Neutrophil (primary cell): ENCODE measurements at regions not wholly inside any gene's neighbourhood (a gene's known extent, or its start where the extent isn't known, plus 50 kb on each side); places are given as distances from the start of the nearest gene placed in this dataset.

ENCODE experiments used
- H3K27ac ChIP-seq: fragments of 200-600 bp; sonication (generic); 2 replicates; pipeline ENCODE4 v1.5.1; 2016; ENCODE audit warnings: mild to moderate bottlenecking, moderate library complexity
- H3K27me3 ChIP-seq: fragments of 200-600 bp; sonication (generic); 2 replicates; pipeline ENCODE4 v1.6.0; 2016; ENCODE audit warnings: mild to moderate bottlenecking
- H3K36me3 ChIP-seq: fragments of 200-600 bp; sonication (generic); 2 replicates; pipeline ENCODE4 v1.5.1; 2017
- H3K4me1 ChIP-seq, 2 experiments: fragments of 200-600 bp in 1 of 2; sonication (generic) in 1 of 2; 1 replicate in 1 of 2; 2 replicates in 1 of 2; pipeline versions ENCODE4 v1.5.1 to v1.6.1; 2013 to 2016; ENCODE audit warnings: low read depth in 1 of 2, low read length in 1 of 2, mild to moderate bottlenecking in 1 of 2, moderate library complexity in 1 of 2; ENCODE audit not compliant: control insufficient read depth in 1 of 2, insufficient read depth in 1 of 2
- H3K4me3 ChIP-seq, 2 experiments: fragments of 200-600 bp in 1 of 2; sonication (generic) in 1 of 2; 1 replicate in 1 of 2; 2 replicates in 1 of 2; pipeline ENCODE4 v1.5.1; 2013 to 2016; ENCODE audit warnings: low read depth in 1 of 2, low read length in 1 of 2, mild to moderate bottlenecking in 1 of 2, moderate library complexity in 1 of 2
- H3K9me3 ChIP-seq: fragments of 200-600 bp; sonication (generic); 2 replicates; pipeline ENCODE4 v1.5.1; 2016
- CTCF ChIP-seq: fragments of 200-600 bp; sonication (generic); IDR thresholded peaks from 2 replicates; pipeline ENCODE4 v1.5.1; 2016; ENCODE audit warnings: antibody characterized with exemption

- Histone ChIP-seq H3K4me3 (no peak overlapping the region), H3K27ac (no peak overlapping the region), H3K27me3 (no peaks in the 10 kb centered on the region), H3K9me3 (no peaks in the 10 kb centered on the region), H3K4me1 (peaks cover 6 to 16% of the 10 kb centered on the region in 2 experiments), H3K36me3 (no peaks in the 10 kb centered on the region)
- no peak for TF ChIP-seq CTCF
Observed at GRCh38 chr1:234864116-234864515, 254.1 kb upstream of the IRF2BP2 start.

- Histone ChIP-seq H3K9me3 (no peaks in the 10 kb centered on the region), H3K36me3 (no peaks in the 10 kb centered on the region), H3K4me3 (no peak overlapping the region), H3K4me1 (peaks cover under 1 to 10% of the 10 kb centered on the region in 2 experiments), H3K27ac (no peak overlapping the region), H3K27me3 (no peaks in the 10 kb centered on the region)
- no peak for TF ChIP-seq CTCF
Observed at GRCh38 chr1:234863551-234863971, 253.6 kb upstream of the IRF2BP2 start.

GRCh38 chr1:234862944-234863515, 253.1 kb upstream of the IRF2BP2 start:
- H3K9me3 ChIP-seq = no peaks in the 10 kb centered on the region
- no peaks in the 10 kb centered on the region for H3K27me3 ChIP-seq
- H3K4me1 ChIP-seq = peaks cover 0 to 7% of the 10 kb centered on the region in 2 experiments
- no peak overlapping the region for H3K27ac ChIP-seq
- no peak overlapping the region for H3K4me3 ChIP-seq
- H3K36me3 ChIP-seq = no peaks in the 10 kb centered on the region
- TF ChIP-seq CTCF = no peak

GRCh38 chr1:234862360-234862943, 252.5 kb upstream of the IRF2BP2 start:
- Histone ChIP-seq H3K4me3 (no peak overlapping the region), H3K9me3 (no peaks in the 10 kb centered on the region), H3K27ac (no peak overlapping the region), H3K36me3 (no peaks in the 10 kb centered on the region), H3K4me1 (peaks cover 0 to 7% of the 10 kb centered on the region in 2 experiments), H3K27me3 (no peaks in the 10 kb centered on the region)
- no peak for TF ChIP-seq CTCF

GRCh38 chr1:234861761-234862160, 251.8 kb upstream of the IRF2BP2 start:
- TF ChIP-seq CTCF = no peak
- Histone ChIP-seq H3K27ac (no peak overlapping the region), H3K27me3 (no peaks in the 10 kb centered on the region), H3K9me3 (no peaks in the 10 kb centered on the region), H3K36me3 (no peaks in the 10 kb centered on the region), H3K4me1 (peaks cover 0 to 7% of the 10 kb centered on the region in 2 experiments), H3K4me3 (no peak overlapping the region)
